HG03571 (cell line): ENCODE measurements at regions not wholly inside any gene's neighbourhood (a gene's known extent, or its start where the extent isn't known, plus 50 kb on each side); places are given as distances from the start of the nearest gene placed in this dataset.

Experiments
- ATAC-seq: cut with Tn5 transposase; IDR thresholded peaks from one replicate; pipeline ENCODE4 v1.9.1; 2021; ENCODE audit not compliant: unreplicated experiment

DNA sequence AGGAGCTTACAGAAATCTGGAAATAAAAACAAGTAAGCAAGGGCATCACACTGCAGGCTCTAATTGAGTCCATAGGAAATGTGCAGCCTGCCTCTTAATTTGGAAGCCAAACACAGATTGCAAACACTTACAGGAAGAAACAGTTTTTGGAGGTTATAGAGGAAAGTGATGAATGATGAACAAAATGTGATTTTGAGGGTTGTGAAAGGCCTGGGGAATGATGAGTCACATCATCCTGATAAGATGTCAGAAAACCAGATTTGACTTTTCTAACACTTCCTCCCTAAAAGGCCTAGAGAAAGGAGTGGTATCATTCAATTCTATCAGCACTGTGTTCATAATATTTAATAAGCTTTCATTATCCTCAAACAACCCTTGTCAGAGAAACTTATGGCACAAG is 96.6 kb upstream of the POU2AF2 start:
- no peak for ATAC-seq

DNA sequence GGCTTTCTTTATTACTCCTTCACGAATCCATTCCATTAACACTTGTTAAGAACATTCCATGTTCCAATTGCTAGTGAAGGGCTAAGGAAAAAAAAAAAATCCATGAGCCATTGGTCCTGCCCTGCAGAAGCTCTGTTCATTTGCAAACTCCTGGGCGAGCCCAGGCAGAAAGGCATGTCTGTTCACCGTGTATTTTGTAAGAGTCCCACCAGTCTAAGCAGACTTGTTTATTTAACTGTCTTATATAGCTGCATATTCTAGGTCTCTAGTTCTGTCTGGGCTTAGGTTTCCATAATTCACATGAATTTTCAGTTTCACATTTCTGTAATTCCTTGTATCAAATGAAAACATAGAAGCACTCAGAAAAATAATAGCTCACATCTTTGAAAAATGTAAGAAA is 97.4 kb upstream of the POU2AF2 start:
- ATAC-seq: no peak

DNA sequence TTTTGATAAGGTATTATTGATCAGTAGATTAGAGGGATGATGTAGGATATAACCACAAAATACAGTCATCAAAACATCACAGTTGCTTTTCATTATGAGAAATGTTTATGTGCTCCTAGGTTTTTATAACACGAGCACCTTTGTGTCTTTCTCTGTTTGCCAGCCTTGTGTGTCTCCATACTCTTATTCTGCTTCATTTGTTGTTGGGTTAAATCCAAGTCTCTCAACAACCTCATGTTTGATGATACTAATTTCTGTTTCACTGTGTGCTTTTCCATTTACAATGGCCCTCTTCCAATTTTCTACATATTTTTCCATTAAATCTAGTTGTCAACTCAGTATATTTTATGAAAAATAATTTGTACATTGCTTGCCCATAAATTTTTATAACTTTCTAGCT is 107.7 kb upstream of the POU2AF2 start:
- ATAC-seq: no peak

DNA sequence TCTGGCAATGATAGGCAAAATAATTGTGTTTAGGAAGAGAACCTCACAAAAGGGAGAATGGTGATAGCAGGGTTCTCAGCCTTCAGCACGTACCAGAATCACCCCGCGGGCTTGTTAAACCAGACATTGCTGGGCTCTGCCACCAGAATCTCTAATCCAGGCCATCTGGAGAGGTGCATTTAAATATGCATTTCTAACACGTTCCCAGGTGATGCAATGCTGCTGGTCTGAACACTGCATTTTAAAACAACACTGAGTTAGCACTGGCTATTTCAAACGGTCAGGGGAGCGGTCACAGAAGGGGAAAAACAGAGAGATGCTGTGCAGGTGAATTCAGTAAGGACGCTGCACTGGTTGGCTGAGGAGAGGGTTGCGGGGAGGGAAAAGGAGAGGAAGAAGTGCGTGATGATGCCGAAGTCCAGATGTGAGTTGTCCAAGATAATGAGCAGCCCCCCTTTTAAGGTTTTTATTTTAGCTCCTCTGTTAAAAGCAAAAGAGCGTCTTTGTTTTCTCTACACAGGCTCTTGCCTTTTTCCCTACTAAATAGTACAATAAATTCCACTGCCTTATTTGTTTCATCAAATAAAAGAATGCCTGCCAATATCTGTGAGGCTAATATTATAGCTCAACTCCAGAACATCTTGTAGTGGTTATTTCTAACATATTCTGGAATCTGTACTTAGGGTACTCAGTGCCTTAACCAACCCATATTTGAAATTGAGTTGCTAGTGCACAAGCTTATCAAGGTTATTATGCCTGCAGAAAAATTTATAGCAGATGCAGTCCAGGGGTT is 109.6 kb upstream of the POU2AF2 start:
- ATAC-seq: no peak

DNA sequence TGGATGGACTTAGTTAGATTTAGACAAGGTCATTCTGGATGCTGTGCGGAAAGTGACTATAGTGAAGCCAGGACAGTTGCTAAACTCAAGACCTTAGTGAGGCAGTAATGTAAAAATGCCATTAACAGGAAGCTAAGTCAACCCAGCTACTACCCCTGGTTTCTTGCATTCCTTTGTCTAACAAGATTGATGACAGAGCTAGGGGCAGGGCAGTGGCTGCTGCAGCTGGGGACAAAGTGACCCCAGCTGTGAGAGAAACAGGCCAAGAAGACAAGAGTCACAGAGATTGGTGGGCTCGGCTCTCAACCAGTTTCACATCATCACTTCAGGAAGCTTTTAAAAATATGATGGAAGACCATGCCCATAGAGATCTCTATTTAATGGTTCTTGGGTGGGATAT is 110.4 kb upstream of the POU2AF2 start:
- ATAC-seq: no peak

DNA sequence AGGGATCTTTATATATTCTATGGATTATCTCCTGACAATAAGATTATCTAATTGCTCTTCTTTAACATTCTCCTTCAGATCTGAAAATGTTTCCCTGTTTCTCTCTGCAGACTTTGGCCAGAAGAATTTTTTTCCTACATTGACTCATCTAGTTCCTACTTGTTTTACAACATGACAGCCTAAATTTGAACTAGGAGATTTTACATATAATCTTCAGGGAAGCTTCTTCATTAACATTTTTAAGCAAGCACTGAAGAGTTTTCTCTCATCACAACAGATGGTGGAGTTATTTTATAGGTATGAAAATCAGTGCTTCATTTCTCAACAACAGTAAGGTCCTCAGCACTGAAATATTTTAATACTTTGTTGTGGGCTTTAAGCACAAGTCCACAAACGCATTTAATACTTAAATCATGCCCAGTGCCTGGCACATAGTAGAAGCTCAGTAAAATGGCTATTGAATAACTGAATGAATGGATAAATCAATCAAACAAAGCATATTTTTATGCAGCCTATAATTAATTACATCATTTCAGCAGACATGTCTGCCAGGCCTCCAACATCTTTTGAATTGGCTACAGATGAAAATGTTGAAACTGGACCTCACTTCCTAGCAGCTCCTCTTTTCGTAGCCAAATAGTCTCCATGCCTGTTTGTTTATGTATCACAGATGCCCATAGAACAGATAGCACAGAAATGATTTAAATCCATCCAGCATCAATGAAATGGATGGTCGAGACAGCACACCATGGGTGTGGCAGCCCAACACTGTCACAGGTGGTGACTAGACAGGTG is 117.3 kb upstream of the POU2AF2 start:
- no peak for ATAC-seq

DNA sequence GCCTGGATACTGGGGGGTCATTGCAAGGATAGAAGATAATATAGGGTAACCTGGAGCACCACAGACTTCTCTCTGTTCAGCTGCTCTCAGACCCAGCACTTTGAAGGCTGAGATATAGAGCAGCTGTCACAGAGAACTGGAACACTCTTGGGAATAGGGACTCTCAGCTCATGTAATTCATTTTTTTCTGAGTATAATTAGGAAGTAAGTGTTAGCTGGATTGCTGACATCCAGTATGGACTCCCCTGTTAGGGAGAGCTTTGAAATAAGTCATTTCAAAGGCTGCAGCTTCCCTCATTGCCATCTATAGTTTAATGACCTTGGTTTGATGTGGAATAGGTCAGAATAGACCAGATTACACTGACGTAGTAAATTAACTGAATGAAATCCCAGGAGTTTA is 120.8 kb upstream of the POU2AF2 start:
- no peak for ATAC-seq

DNA sequence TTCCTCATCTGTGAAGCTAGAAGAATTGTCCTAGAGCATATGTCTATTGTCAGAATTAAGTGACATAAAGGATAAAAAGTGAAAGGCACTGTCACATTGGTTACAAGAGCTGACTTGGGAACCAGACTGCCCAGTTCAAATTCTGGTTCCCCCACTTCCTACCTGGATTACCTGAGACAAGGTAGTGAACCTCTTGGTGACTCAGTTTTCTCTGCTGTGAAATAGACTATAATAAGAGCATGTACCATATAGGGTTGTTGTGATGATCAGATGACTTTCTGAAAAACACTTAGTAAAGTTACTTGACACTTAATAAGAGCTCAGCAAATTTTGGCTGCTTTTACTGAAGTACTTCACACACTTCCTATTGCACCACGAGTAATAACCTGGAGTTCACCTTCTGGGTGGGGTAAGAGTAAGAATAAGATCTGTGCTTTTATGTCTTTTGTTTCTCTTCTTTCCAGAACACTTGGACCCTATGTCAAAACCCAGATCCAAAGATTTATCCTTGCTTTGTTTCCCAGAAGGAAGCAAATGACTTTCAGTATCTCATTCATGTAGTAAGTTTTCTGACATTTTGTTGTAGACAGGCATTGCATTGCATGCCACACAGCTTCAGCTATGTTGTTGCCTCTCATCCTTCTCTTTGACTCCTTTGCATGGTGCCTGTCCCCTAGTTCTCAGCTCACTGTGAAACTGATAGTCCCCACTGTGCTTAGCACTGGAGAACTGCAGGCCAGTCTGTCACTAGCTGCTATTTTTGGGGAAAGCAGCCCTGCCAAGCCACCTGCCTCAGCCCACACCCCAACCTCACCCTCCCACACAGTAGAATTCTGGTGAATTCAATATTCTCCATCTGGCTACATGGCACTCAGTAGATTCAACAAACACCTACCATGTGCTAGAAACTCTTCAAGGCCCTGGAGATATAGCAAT is 121.8 kb upstream of the POU2AF2 start:
- ATAC-seq: no peak

DNA sequence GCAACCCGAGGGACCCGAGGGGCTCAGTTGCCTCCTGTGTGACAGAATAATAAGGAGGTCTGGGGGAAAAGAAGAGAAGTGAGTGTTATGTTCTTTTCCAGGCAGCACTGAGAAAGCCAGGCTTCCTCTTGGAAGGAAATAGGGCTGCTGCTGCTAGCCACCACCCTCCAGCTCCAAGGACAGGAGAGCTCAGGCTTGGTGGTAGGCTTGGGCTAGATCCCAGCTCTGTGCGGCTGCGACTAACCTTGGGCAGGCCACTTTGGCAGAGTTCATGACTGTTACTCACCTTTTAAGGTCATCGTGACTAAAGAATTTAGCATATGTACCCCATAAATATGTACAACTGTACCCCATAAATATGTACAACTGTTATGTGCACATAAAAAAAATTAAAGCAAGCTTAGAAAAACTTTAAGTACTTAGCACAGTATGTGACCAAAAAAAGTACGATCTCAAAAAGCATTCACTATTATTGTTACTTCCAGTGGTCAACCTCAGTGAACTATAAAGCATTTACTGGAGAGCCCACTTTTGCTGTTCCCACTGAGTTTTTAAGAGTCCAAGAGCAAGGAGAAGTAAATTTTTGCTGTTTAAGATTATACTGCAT is 124.7 kb upstream of the POU2AF2 start:
- no peak for ATAC-seq

DNA sequence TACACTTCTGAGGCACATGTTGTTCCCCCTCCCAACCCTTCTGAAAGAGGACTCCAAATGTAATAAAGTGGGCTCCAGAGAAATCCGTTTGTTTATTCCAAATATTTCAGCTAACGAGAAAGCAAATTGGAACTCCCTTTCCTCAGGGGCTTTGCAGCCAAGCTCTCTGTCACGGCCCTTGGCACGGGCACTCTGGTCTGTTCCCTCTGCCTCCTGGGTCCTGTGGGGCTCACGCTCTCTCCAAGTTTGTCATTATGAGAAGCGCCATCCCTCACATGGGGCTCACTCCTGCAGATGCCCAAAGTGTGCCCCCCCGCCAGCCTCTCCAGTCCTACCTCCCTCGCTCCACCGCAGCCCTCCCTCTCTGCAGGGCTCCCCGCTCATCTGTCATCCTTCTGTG is 125.4 kb upstream of the POU2AF2 start:
- no peak for ATAC-seq

DNA sequence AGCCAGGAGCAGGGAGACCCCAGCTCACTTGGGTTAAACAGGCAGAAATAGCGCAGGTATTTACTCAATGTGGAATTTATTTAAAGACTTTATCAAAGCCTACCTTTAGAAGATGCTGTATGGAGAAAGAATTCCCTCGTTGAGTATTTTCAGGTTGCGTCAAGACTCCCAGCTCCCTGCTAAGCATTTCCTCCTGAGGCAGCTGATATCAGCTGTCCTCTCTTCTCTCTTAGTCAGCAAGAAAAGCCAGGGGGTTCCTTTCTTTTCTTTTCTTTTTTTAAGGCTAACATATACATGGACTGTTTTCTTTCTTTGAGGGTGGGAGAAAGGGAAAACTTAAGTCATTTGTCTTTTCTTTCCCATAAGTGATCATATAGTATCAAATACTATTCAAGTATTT is 125.8 kb upstream of the POU2AF2 start:
- no peak for ATAC-seq

DNA sequence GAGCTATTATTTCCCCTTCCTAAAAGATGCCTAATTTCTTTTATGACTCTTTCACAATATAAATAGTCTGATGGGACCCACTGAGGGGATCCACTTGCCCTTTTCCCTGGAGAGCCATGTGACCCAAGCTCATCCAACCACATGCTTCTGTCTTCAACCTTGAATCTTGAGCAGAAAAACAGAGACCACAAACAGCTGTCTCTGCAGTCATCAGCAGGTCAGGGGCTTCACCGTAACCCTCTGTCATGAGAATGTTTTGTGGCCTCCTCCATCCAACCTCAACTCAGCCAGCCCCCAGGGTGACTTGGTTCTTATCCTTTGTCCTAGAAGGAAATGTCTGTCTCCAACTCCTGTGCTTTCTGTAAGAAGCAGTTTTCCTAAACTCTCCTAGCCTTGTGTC is 129.6 kb upstream of the POU2AF2 start:
- no peak for ATAC-seq

DNA sequence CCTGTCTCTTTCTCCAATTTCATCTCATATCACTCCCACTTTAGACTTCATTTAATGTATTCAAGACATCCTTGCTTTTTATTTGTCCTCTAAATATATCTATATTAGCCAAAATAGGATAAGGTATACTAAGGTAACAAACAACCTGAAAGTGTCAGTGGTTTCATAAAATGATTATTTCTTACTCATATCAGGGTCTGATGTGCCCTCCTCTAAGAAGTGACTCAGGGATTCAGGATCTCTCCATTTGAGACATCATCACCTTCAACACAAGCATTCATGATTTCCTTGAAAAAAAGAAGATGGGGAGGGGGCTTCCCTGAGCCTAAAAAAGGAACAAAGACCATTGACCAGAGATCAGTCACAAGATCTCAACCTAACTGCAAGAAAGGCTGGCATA is 131.4 kb upstream of the POU2AF2 start:
- no peak for ATAC-seq

DNA sequence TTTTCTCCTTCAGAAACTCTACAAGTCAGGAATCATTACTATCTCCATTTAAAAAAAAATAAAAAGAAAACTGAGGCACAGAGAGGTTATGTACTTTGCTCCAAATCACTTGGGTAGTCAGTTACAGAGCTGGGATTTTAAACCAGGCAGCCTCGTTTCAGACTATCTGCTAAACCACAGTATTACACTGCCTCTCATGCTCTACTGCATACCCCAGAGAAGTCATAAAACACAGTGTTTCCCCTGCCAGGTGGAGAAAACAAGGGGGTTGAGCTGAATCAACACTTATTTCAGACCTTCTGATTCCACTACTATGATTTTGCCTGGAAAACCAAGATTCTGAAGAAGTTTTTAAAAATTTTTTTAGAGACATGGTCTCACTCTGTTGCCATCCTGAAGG is 132.9 kb upstream of the POU2AF2 start:
- no peak for ATAC-seq

DNA sequence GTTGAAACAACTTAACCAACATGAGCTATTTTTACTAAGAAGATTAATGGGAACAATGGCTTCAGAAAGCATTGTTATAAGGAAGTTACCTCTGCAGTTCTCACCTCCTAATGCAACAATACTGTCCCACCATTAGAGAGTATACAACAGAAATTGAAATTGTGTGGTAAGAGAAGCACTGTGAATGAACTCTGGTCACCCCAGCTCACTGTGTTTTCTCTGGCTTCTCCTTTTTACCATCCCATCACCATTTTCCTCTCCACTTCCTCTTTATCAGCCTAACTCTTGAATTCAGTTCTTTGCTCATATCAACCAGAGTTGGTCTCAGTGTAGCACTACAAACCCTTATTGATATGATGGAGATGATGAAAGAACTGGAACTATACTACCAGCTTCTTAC is 138.0 kb upstream of the POU2AF2 start:
- no peak for ATAC-seq

DNA sequence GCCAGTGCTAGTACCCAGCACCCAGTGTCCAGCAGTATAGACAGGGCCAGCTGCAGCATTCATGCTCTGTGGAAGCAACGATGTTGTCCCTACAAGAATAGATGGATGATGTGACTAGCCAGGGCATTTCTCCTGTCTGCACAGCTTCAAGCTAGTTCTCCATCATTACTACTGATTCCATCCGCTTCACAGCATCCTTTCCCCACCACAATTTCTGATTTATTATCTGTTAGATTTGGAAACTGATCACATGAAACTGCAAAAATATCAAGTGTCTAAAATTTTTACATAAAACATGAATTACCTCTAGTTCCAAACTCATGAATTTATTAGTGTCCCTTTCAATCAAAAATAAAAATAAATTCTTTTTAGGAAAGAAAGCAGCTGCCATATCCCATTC is 138.9 kb upstream of the POU2AF2 start:
- ATAC-seq: no peak

DNA sequence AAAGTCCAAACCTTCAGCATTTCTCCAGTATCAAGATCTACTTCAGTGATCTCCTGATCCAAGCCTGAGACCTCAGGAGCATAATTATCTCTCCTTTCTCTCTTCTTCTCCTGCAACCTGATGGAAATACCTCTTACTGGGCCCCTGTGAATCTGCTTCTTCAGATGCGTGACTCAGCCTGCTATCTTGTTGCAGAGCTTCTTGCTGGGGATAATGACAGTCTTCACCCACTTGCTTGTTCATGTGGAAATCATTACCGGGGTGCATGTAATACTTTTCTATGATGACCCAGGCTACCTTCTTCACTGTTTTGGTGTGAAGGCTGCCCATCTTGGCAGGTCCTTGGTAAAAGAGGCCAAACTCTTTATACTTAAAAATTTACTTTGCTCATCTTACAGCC is 140.0 kb upstream of the POU2AF2 start:
- ATAC-seq: no peak

DNA sequence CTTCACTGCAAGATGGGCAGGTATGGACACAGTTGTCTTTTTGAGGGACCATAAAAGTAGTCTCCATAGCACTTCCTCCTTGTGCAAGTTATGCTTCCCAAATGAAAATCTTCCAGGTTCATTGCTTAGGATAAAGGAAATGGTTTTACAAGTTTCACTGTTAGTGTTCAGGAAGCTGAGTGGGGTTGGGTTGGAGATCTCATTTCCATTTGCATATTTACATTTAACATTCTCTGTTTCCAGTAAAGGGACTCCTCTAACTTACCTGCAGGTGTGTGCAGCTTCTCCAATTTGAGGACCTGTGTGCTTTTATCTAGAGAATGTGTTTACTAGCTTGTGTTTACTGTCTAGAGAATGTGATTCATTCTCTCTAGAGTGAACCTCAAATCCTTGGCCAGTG is 141.3 kb upstream of the POU2AF2 start:
- no peak for ATAC-seq

DNA sequence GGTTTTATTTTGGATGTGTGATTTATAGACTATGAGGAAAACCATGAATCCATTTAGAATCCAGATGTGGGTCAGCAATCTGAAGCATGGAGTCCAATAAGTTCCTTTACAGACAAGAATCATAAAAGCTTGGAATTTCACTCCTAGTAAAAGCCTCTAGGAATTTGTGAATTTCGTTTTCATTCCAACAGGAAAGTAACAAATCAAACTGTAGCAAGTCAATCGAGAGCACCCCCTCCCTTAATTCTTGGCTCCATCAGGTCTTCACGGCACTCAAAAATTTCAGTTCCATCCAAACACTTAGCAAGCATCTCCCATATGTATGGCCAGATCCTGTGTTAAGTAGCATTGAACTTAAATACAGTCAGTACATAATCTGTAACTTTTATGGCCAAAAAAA is 143.6 kb upstream of the POU2AF2 start:
- no peak for ATAC-seq

DNA sequence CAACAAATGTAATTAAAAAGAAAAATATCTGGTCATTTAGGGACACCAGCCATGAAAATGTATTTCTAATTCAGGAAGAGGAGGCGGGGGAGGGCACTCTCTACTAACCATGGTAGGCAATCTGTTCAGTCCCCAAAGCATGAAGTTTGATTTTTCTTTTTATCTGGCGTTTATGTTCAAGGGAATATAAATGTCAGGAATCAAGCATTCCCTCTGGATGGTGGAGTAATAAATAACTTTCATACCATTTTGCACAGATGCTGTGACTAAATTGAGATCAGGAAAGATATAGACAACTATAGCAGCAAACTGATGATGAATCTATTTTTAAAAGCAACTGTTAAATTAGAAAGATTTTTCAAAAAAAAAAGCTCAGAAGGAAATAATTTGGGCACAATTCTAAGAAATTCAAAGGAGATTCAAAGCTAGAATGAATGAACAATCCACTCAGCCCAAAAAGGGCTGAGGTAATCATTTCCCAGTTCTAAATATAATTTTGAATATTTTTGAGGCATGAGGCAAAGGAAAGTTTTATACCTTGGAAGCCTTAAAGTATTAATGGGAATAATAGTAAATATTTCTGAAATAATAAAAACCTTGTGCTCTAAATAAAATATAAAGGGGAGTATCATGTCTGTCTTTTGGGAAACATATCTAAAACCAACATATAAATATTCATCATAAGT is 146.4 kb upstream of the POU2AF2 start:
- no peak for ATAC-seq

DNA sequence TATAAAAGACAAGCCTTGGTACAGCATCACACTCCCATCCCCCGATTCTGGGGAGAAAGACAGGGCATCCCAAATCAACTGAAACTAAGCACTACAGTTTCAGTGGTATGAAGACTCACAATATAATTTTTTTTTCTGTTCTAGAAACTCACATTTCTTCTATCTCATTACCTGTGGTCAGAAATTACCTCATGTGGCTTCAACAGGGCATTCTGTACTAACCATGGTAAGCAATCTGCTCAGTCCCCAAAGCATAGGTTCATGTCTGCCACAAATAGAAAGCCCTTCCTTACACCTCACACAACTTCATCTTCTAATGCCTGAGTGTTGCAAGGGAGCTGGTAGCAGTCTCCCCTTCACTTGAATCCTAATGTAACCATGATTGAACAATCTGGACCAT is 147.4 kb upstream of the POU2AF2 start:
- ATAC-seq: no peak
